ENCODE measurements at regions not wholly inside any gene's neighbourhood (a gene's known extent, or its start where the extent isn't known, plus 50 kb on each side); places are given as distances from the start of the nearest gene placed in this dataset.

GRCh38 chr1:240667351-240667750 is 55.4 kb upstream of the GREM2 start:
- DNase-seq: no peak

- DNase-seq: no peak
Measured at GRCh38 chr1:240666568-240667198, 54.7 kb upstream of the GREM2 start.

- no peak for DNase-seq
Measured at GRCh38 chr1:240663169-240663879, 51.4 kb upstream of the GREM2 start.
